Type B pancreatic cell (in vitro differentiated cells): ENCODE measurements at regions not wholly inside any gene's neighbourhood (a gene's known extent, or its start where the extent isn't known, plus 50 kb on each side); places are given as distances from the start of the nearest gene placed in this dataset.
A peak's percentile ranks its signal among the peaks of the same experiment; 100 is the strongest.

ENCODE experiments used
- DNase-seq: peaks from one replicate; pipeline ENCODE4 v3.0.0; 2021; ENCODE audit warnings: mixed read lengths; ENCODE audit not compliant: unreplicated experiment; ENCODE audit errors: extremely low spot score
- H3K27ac Mint-ChIP-seq: 2 replicates; pipeline ENCODE4 v1.8.0; 2021; ENCODE audit warnings: mild to moderate bottlenecking, mixed read lengths
- H3K27me3 Mint-ChIP-seq: 2 replicates; pipeline ENCODE4 v1.8.0; 2021; ENCODE audit warnings: mixed read lengths
- H3K36me3 Mint-ChIP-seq: 2 replicates; pipeline ENCODE4 v1.8.0; 2021; ENCODE audit warnings: mixed read lengths
- H3K4me1 Mint-ChIP-seq: one replicate; pipeline ENCODE4 v1.8.0; 2021; ENCODE audit warnings: mixed read lengths; ENCODE audit not compliant: unreplicated experiment
- H3K4me3 Mint-ChIP-seq: 2 replicates; pipeline ENCODE4 v1.8.0; 2021; ENCODE audit warnings: mild to moderate bottlenecking, mixed read lengths
- H3K9me3 Mint-ChIP-seq: 2 replicates; pipeline ENCODE4 v1.8.0; 2021; ENCODE audit warnings: mixed read lengths
- CTCF ChIP-seq: fragments of 200-600 bp; sonication (generic); conservative IDR thresholded peaks from 2 replicates; pipeline ENCODE4 v1.5.0; 2021; ENCODE audit warnings: antibody characterized with exemption, mild to moderate bottlenecking

- Mint-ChIP-seq H3K9me3 (no peaks in the 10 kb centered on the region), H3K4me3 (peak overlapping the region; percentile 11), H3K36me3 (no peaks in the 10 kb centered on the region), H3K27ac (peak overlapping the region; percentile 75), H3K27me3 (no peaks in the 10 kb centered on the region), H3K4me1 (peaks cover 33% of the 10 kb centered on the region)
- DNase-seq, result no peak
- no peak for TF ChIP-seq CTCF
These were observed 102.7 kb upstream of the MAP1LC3B2 start for GRCh38 chr12:116456330-116457082.

GRCh38 chr12:116458492-116458891, 100.7 kb upstream of the MAP1LC3B2 start:
- Mint-ChIP-seq H3K27me3 (peaks cover 3% of the 10 kb centered on the region), H3K36me3 (no peaks in the 10 kb centered on the region), H3K4me3 (no peak overlapping the region), H3K4me1 (peaks cover 33% of the 10 kb centered on the region), H3K27ac (no peak overlapping the region), H3K9me3 (no peaks in the 10 kb centered on the region)
- DNase-seq, result no peak
- TF ChIP-seq CTCF, result no peak

DNA sequence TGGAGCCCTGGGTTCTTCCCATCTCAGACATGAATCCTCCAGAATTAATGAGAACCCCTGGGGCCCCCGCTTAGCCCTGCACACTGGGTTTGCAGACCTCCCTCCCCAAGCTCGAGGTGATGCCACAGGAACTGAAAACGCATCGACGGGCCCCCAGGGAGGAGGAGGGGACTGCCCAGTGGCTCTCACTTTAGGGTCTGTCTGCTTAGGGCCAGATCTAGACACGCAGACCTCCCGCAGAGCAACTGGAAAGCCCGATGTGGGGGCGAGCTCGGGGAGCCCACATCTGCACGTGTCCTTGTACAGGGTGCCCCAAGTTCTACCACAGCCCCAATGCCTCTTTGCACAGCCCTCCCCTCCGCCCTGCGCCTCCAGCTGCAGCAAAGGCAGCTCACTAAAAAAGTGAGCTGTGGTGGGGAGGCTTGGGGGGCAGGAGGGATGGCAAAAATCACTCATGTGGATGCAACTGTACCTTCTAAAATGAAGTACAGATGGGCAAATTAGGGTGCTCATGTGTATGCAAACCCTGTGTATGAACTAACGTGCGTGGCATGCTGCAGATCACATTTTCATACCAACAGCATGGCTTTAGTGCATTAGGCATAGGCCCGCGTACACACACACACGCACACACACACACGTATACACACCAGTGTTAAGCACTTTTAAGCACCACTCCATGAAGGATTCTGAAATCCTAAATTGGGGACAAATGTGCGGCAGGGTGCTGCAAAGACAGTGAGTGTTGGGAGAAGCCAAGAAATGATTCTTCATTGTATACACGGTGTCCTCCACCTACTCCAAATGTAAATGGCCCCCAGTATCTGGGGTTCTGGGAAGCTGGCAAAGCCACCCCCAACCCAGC, 99.9 kb upstream of the MAP1LC3B2 start:
- Mint-ChIP-seq H3K4me3 (no peak overlapping the region), H3K9me3 (no peaks in the 10 kb centered on the region)
- no peak for TF ChIP-seq CTCF

DNA sequence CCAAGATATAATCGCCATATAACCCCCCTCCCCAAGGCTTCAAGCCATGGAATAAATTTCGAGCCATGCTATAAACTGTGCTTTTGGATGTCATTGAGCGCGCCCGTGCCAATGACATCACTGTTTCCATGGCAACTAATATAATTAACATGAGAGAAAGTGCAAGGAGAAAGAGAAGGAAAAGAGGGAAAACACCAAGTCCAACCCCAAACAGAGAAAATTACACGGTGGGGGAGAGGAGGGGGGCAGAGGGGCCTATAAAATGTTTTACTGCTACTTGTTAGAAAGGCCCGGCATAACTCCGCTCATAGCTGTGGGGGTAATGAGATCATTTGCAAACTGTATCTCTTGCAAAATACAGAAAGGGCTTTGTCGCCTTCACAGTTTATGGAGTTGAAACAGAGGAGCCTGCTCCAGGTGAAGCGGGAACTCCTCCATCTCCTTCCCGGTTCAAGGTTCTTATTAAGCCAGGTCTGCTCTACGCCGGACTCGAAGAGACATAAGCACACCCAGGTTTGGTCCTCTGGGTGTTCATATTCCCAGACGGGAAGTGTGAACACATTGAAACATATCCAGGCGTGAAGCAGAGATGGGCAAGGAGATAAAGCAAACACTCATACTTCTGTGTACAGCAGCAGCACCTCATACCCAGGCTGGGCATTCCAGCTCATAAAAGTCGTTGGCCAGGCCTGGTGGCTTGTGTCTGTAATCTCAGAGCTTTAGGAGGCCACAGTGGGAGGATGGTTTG, 99.1 kb upstream of the MAP1LC3B2 start:
- DNase-seq, result no peak
- Mint-ChIP-seq H3K27ac (no peak overlapping the region), H3K36me3 (no peaks in the 10 kb centered on the region)

More for the DNA sequence above, 99.9 kb upstream of the MAP1LC3B2 start:
- Mint-ChIP-seq H3K27ac (no peak overlapping the region), H3K27me3 (peaks cover 3% of the 10 kb centered on the region), H3K36me3 (no peaks in the 10 kb centered on the region), H3K4me1 (peaks cover 33% of the 10 kb centered on the region)
- no peak for DNase-seq

More for the DNA sequence above, 99.1 kb upstream of the MAP1LC3B2 start:
- H3K4me3 Mint-ChIP-seq, result no peak overlapping the region
- no peaks in the 10 kb centered on the region for H3K9me3 Mint-ChIP-seq
- peaks cover 27% of the 10 kb centered on the region for H3K4me1 Mint-ChIP-seq
- TF ChIP-seq CTCF, result no peak
- peaks cover 3% of the 10 kb centered on the region for H3K27me3 Mint-ChIP-seq
